GM23338 (cell line): ENCODE measurements at regions not wholly inside any gene's neighbourhood (a gene's known extent, or its start where the extent isn't known, plus 50 kb on each side); places are given as distances from the start of the nearest gene placed in this dataset.

Source experiments
- ATAC-seq: fragments of 200-7000 bp; cut with Tn5 transposase; 3 replicates; pipeline ENCODE4 v1.9.1; 2020
- DNase-seq: peaks from one replicate; pipeline ENCODE4 v3.0.0-alpha.2; 2015; ENCODE audit warnings: low spot score
- H2AFZ ChIP-seq: fragments of 200-600 bp; sonication (generic); 2 replicates; pipeline ENCODE4 v1.8.0; 2016; ENCODE audit warnings: antibody characterized with exemption, mild to moderate bottlenecking, moderate library complexity
- H3F3A ChIP-seq: fragments of 200-600 bp; sonication (generic); replicated peaks from 2 replicates; pipeline ENCODE4 v1.8.0; 2017; ENCODE audit warnings: antibody characterized with exemption, mixed run types, low read depth
- H3K27ac ChIP-seq: fragments of 200-600 bp; sonication (generic); 2 replicates; pipeline ENCODE4 v1.6.1; 2016; ENCODE audit warnings: low read depth
- H3K27me3 ChIP-seq: fragments of 200-600 bp; sonication (generic); 2 replicates; pipeline ENCODE4 v1.8.0; 2016; ENCODE audit warnings: mild to moderate bottlenecking, mixed run types, moderate library complexity; ENCODE audit not compliant: insufficient read depth
- H3K36me3 ChIP-seq: fragments of 200-600 bp; sonication (generic); 2 replicates; pipeline ENCODE4 v1.8.0; 2016; ENCODE audit warnings: mild to moderate bottlenecking; ENCODE audit not compliant: insufficient read depth
- H3K4me1 ChIP-seq: fragments of 200-600 bp; sonication (generic); 2 replicates; pipeline ENCODE4 v1.8.0; 2016; ENCODE audit warnings: mild to moderate bottlenecking, moderate library complexity; ENCODE audit not compliant: insufficient read depth
- H3K4me2 ChIP-seq: fragments of 200-600 bp; sonication (generic); 2 replicates; pipeline ENCODE4 v1.7.1; 2017; ENCODE audit warnings: mixed run types
- H3K4me3 ChIP-seq: fragments of 200-600 bp; sonication (generic); 2 replicates; pipeline ENCODE4 v1.6.1; 2016; ENCODE audit warnings: mixed run types
- H3K79me2 ChIP-seq: fragments of 200-600 bp; sonication (generic); replicated peaks from 2 replicates; pipeline ENCODE4 v1.8.0; 2017; ENCODE audit warnings: mild to moderate bottlenecking; ENCODE audit not compliant: insufficient read depth
- H3K9me2 ChIP-seq: fragments of 200-600 bp; sonication (generic); 2 replicates; pipeline ENCODE4 v1.8.0; 2017; ENCODE audit not compliant: insufficient read depth
- H4K20me1 ChIP-seq: fragments of 200-600 bp; sonication (generic); replicated peaks from 2 replicates; pipeline ENCODE4 v1.8.0; 2017; ENCODE audit warnings: mild to moderate bottlenecking; ENCODE audit not compliant: insufficient read depth
- H3K27ac Mint-ChIP-seq: 2 replicates; pipeline ENCODE4 v1.8.0; 2020; ENCODE audit warnings: inconsistent platforms, mild to moderate bottlenecking, moderate library complexity, mixed read lengths
- H3K27me3 Mint-ChIP-seq: 3 replicates; pipeline ENCODE4 v1.8.0; 2022; ENCODE audit warnings: low read depth, mild to moderate bottlenecking, moderate library complexity, mixed read lengths, inconsistent platforms; ENCODE audit not compliant: insufficient read depth, poor library complexity
- H3K36me3 Mint-ChIP-seq: 3 replicates; pipeline ENCODE4 v1.8.0; 2021; ENCODE audit warnings: low read depth, mild to moderate bottlenecking, inconsistent platforms, moderate library complexity, mixed read lengths
- H3K4me1 Mint-ChIP-seq: 3 replicates; pipeline ENCODE4 v1.8.0; 2020; ENCODE audit warnings: mild to moderate bottlenecking, inconsistent platforms, mixed read lengths
- H3K4me3 Mint-ChIP-seq: 3 replicates; pipeline ENCODE4 v1.8.0; 2021; ENCODE audit warnings: moderate library complexity, mild to moderate bottlenecking, inconsistent platforms, mixed read lengths
- H3K9me3 Mint-ChIP-seq: 3 replicates; pipeline ENCODE4 v1.8.0; 2020; ENCODE audit warnings: moderate library complexity, mild to moderate bottlenecking, inconsistent platforms, mixed read lengths
- CREB1 ChIP-seq: fragments of 250-450 bp; sonication (Bioruptor Pico); IDR thresholded peaks from 2 replicates; pipeline ENCODE4 v1.5.0; 2020; ENCODE audit warnings: low read depth, mild to moderate bottlenecking, moderate library complexity
- CTCF ChIP-seq, 2 experiments: fragments of 200-600 bp in 1 of 2; sonication (generic) in 1 of 2; conservative IDR thresholded peaks; 2 replicates each; pipeline versions ENCODE4 v1.5.1 to v1.6.1; 2016 to 2017; ENCODE audit warnings: antibody characterized with exemption in 2 of 2, low read depth in 2 of 2, mild to moderate bottlenecking in 2 of 2, moderate library complexity in 1 of 2
- ETS1 ChIP-seq: IDR thresholded peaks from 2 replicates; pipeline ENCODE4 v1.6.1; 2016; ENCODE audit warnings: antibody characterized with exemption
- EZH2 ChIP-seq: fragments of 200-600 bp; sonication (generic); IDR thresholded peaks from one replicate; pipeline ENCODE4 v1.8.0; 2017; ENCODE audit warnings: antibody characterized with exemption, mild to moderate bottlenecking, low read depth; ENCODE audit not compliant: unreplicated experiment
- EZH2phosphoT487 ChIP-seq: fragments of 200-600 bp; sonication (generic); IDR thresholded peaks from one replicate; pipeline ENCODE4 v1.8.1; 2018; ENCODE audit warnings: antibody characterized with exemption; ENCODE audit not compliant: unreplicated experiment
- JUNB ChIP-seq: IDR thresholded peaks from one replicate; pipeline ENCODE4 v1.6.1; 2016; ENCODE audit warnings: antibody characterized with exemption; ENCODE audit not compliant: unreplicated experiment
- NANOG ChIP-seq: IDR thresholded peaks from 2 replicates; pipeline ENCODE4 v1.6.1; 2016; ENCODE audit warnings: antibody characterized with exemption, borderline replicate concordance
- POLR2AphosphoS5 ChIP-seq: IDR thresholded peaks from 2 replicates; pipeline ENCODE4 v1.6.1; 2016; ENCODE audit warnings: antibody characterized with exemption, low read depth
- REST ChIP-seq: IDR thresholded peaks from one replicate; pipeline ENCODE4 v1.6.1; 2018; ENCODE audit warnings: antibody characterized with exemption; ENCODE audit not compliant: unreplicated experiment
- STAT1 ChIP-seq: IDR thresholded peaks from one replicate; pipeline ENCODE4 v1.6.1; 2016; ENCODE audit warnings: antibody characterized with exemption; ENCODE audit not compliant: unreplicated experiment
- ZNF114 ChIP-seq: fragments of 250-450 bp; sonication (Bioruptor Pico); IDR thresholded peaks from 2 replicates; pipeline ENCODE4 v1.5.0; 2020; ENCODE audit warnings: mild to moderate bottlenecking, moderate library complexity
- ZNF331 ChIP-seq: fragments of 250-450 bp; sonication (Bioruptor Pico); IDR thresholded peaks from 2 replicates; pipeline ENCODE4 v1.5.0; 2020; ENCODE audit warnings: low read depth, mild to moderate bottlenecking, moderate library complexity
- ZNF462 ChIP-seq: fragments of 250-450 bp; sonication (Bioruptor Pico); IDR thresholded peaks from 2 replicates; pipeline ENCODE4 v1.5.0; 2020; ENCODE audit warnings: mild to moderate bottlenecking, moderate library complexity

- H3K36me3 Mint-ChIP-seq = no peaks in the 10 kb centered on the region
- H3F3A ChIP-seq = no peaks in the 10 kb centered on the region
- no peaks in the 10 kb centered on the region for H3K4me1 ChIP-seq
- H2AFZ ChIP-seq = no peak overlapping the region
- no peak for ATAC-seq
- no peaks in the 10 kb centered on the region for H3K4me1 Mint-ChIP-seq
- no peaks in the 10 kb centered on the region for H3K9me2 ChIP-seq
- no peak for DNase-seq
- H3K27ac Mint-ChIP-seq = no peak overlapping the region
- no peak overlapping the region for H3K4me3 Mint-ChIP-seq
- TF ChIP-seq NANOG (no peak), STAT1 (no peak), ETS1 (no peak), CREB1 (CRISPR knock-in tag) (no peak), REST (no peak), POLR2AphosphoS5 (no peak), ZNF331 (CRISPR knock-in tag) (no peak), EZH2 (no peak), CTCF (conservative IDR thresholded peaks at IDR 0.05; ENCODE audit: low read depth in 2 of 2) (no peak), ZNF462 (CRISPR knock-in tag) (no peak), ZNF114 (no peak), EZH2phosphoT487 (no peak), JUNB (no peak)
- H3K79me2 ChIP-seq = no peaks in the 10 kb centered on the region
- no peak overlapping the region for H3K4me2 ChIP-seq
- H3K36me3 ChIP-seq = no peaks in the 10 kb centered on the region
- H3K27me3 Mint-ChIP-seq = no peaks in the 10 kb centered on the region
- H3K27ac ChIP-seq = no peak overlapping the region
- H3K4me3 ChIP-seq = no peak overlapping the region
- no peaks in the 10 kb centered on the region for H4K20me1 ChIP-seq
- no peaks in the 10 kb centered on the region for H3K9me3 Mint-ChIP-seq
- no peaks in the 10 kb centered on the region for H3K27me3 ChIP-seq
Observed at GRCh38 chr5:106415541-106415940, 1255.2 kb downstream of the EFNA5 start.
